SU-DHL-6 (cell line): ENCODE measurements at regions not wholly inside any gene's neighbourhood (a gene's known extent, or its start where the extent isn't known, plus 50 kb on each side); places are given as distances from the start of the nearest gene placed in this dataset.

Experiments
- H2AFZ ChIP-seq: fragments of 200-600 bp; sonication (generic); 2 replicates; pipeline ENCODE4 v1.6.1; 2014; ENCODE audit warnings: low read depth, mild to moderate bottlenecking, moderate library complexity, mixed read lengths, antibody characterized with exemption, low read length; ENCODE audit not compliant: severe bottlenecking
- H3F3A ChIP-seq: fragments of 200-600 bp; shearing (Covaris generic); 2 replicates; pipeline ENCODE4 v1.6.0; 2016; ENCODE audit warnings: antibody characterized with exemption, mild to moderate bottlenecking; ENCODE audit not compliant: insufficient read depth
- H3K27ac ChIP-seq: fragments of 200-600 bp; sonication (generic); 2 replicates; pipeline ENCODE4 v1.5.1; 2016; ENCODE audit warnings: low read depth, mild to moderate bottlenecking, low read length, moderate library complexity, mixed read lengths
- H3K27me3 ChIP-seq: fragments of 200-600 bp; sonication (generic), shearing (Covaris generic); 2 replicates; pipeline ENCODE4 v1.6.0; 2014; ENCODE audit warnings: mild to moderate bottlenecking, low read length
- H3K36me3 ChIP-seq: fragments of 200-600 bp; sonication (generic); 2 replicates; pipeline ENCODE4 v1.6.1; 2014; ENCODE audit warnings: mild to moderate bottlenecking, low read length, mixed read lengths
- H3K4me2 ChIP-seq: fragments of 300-600, 200-600 bp; shearing (Covaris generic), sonication (generic); 2 replicates; pipeline ENCODE4 v1.6.0; 2014; ENCODE audit warnings: low read length, low read depth, mild to moderate bottlenecking; ENCODE audit not compliant: poor library complexity, severe bottlenecking
- H3K4me3 ChIP-seq: fragments of 200-600 bp; sonication (generic); 2 replicates; pipeline ENCODE4 v1.5.1; 2014; ENCODE audit warnings: antibody characterized with exemption, low read length, mild to moderate bottlenecking, mixed read lengths; ENCODE audit not compliant: insufficient read depth, poor library complexity, severe bottlenecking
- H3K79me2 ChIP-seq: fragments of 200-600 bp; sonication (generic); 2 replicates; pipeline ENCODE4 v1.6.1; 2014; ENCODE audit warnings: mild to moderate bottlenecking, low read length, moderate library complexity; ENCODE audit not compliant: insufficient read depth
- H3K9ac ChIP-seq: fragments of 200-600 bp; sonication (generic); 2 replicates; pipeline ENCODE4 v1.7.0; 2014; ENCODE audit warnings: mild to moderate bottlenecking, low read length
- H3K9me2 ChIP-seq: fragments of 200-600 bp; sonication (generic); replicated peaks from 2 replicates; pipeline ENCODE4 v1.6.1; 2014; ENCODE audit warnings: low read length; ENCODE audit not compliant: insufficient read depth
- H3K9me3 ChIP-seq: fragments of 200-600 bp; sonication (generic); 2 replicates; pipeline ENCODE4 v1.6.1; 2014; ENCODE audit warnings: low read length, mixed read lengths; ENCODE audit not compliant: insufficient read depth
- H4K20me1 ChIP-seq: fragments of 200-600 bp; sonication (generic); 2 replicates; pipeline ENCODE4 v1.6.1; 2014; ENCODE audit warnings: low read depth, mild to moderate bottlenecking, antibody characterized with exemption, low read length, moderate library complexity, mixed read lengths
- EZH2phosphoT487 ChIP-seq: fragments of 200-600 bp; sonication (generic), shearing (Covaris generic); conservative IDR thresholded peaks from 2 replicates; pipeline ENCODE4 v1.6.1; 2018; ENCODE audit warnings: mild to moderate bottlenecking, antibody characterized with exemption, low read length, moderate library complexity, mixed read lengths
- TF ChIP-seq, protein P1 (sequence below): fragments of 200-600 bp; sonication (generic); IDR thresholded peaks from one replicate; pipeline ENCODE4 v1.5.1; 2017; ENCODE audit warnings: antibody characterized with exemption, mild to moderate bottlenecking, low read length, moderate library complexity; ENCODE audit not compliant: insufficient read depth, poor library complexity, severe bottlenecking

DNA sequence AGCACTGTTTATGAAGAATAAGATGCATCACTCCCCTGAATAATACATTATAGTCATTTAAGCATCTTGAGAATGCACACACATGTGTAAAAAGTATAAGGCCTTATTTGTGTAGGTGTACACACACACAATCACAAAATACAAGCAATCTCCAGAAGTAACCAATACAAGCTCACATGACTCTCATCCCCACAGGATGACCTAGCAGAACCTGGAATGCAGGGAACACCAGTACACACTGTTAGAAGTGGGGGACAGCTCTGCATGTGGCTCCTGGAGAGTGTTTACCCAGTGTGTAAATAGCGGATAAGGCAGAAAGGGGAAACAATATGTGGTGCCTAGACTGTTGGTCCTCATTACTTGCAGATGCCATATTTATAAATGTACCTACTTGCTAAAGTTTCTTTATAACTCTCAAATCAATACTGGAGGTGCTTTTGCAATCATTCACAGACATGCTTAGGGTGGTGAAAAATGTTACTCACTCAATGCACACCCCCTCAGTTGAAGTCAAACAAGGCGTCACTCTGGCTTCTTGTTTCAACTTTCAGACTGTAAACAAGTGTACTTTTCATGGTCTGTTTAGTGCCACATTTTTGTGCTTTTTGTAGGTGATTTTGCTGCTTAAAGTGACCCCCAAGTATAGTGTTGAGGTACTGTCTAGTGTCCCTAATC is 73.1 kb downstream of the MAGEB17 start:
- TF ChIP-seq, protein P1, sequence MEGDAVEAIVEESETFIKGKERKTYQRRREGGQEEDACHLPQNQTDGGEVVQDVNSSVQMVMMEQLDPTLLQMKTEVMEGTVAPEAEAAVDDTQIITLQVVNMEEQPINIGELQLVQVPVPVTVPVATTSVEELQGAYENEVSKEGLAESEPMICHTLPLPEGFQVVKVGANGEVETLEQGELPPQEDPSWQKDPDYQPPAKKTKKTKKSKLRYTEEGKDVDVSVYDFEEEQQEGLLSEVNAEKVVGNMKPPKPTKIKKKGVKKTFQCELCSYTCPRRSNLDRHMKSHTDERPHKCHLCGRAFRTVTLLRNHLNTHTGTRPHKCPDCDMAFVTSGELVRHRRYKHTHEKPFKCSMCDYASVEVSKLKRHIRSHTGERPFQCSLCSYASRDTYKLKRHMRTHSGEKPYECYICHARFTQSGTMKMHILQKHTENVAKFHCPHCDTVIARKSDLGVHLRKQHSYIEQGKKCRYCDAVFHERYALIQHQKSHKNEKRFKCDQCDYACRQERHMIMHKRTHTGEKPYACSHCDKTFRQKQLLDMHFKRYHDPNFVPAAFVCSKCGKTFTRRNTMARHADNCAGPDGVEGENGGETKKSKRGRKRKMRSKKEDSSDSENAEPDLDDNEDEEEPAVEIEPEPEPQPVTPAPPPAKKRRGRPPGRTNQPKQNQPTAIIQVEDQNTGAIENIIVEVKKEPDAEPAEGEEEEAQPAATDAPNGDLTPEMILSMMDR = no peak
- no peak for TF ChIP-seq EZH2phosphoT487
- Histone ChIP-seq H2AFZ (no peak overlapping the region), H3K4me3 (no peak overlapping the region), H3K9ac (no peak overlapping the region), H3K36me3 (no peaks in the 10 kb centered on the region), H4K20me1 (no peaks in the 10 kb centered on the region), H3K27me3 (no peaks in the 10 kb centered on the region), H3K9me3 (no peaks in the 10 kb centered on the region), H3K4me2 (no peak overlapping the region), H3K79me2 (no peaks in the 10 kb centered on the region), H3K27ac (no peak overlapping the region), H3K9me2 (no peaks in the 10 kb centered on the region), H3F3A (no peaks in the 10 kb centered on the region)

- Histone ChIP-seq H3K4me2 (no peak overlapping the region), H3K36me3 (no peaks in the 10 kb centered on the region), H4K20me1 (no peaks in the 10 kb centered on the region), H3K9ac (no peak overlapping the region), H3K27me3 (no peaks in the 10 kb centered on the region), H3K27ac (no peak overlapping the region), H3K9me2 (no peaks in the 10 kb centered on the region), H3K4me3 (no peak overlapping the region), H3K79me2 (no peaks in the 10 kb centered on the region), H3F3A (no peaks in the 10 kb centered on the region), H3K9me3 (no peaks in the 10 kb centered on the region), H2AFZ (no peak overlapping the region)
- no peak for TF ChIP-seq EZH2phosphoT487
- TF ChIP-seq, protein P1 = no peak
Observed at GRCh38 chrX:16240968-16241367, 73.7 kb downstream of the MAGEB17 start.

- no peaks in the 10 kb centered on the region for H3K79me2 ChIP-seq
- no peak overlapping the region for H3K9ac ChIP-seq
- H3K9me3 ChIP-seq = no peaks in the 10 kb centered on the region
- no peak overlapping the region for H2AFZ ChIP-seq
- H3K4me3 ChIP-seq = no peak overlapping the region
- H3K36me3 ChIP-seq = no peaks in the 10 kb centered on the region
- H4K20me1 ChIP-seq = no peaks in the 10 kb centered on the region
- H3K4me2 ChIP-seq = no peak overlapping the region
- no peaks in the 10 kb centered on the region for H3F3A ChIP-seq
- TF ChIP-seq, protein P1 = no peak
- no peaks in the 10 kb centered on the region for H3K27me3 ChIP-seq
- H3K27ac ChIP-seq = no peak overlapping the region
- H3K9me2 ChIP-seq = no peaks in the 10 kb centered on the region
Observed at GRCh38 chrX:16250296-16250695, 83.0 kb downstream of the MAGEB17 start.
